ENCODE measurements at regions not wholly inside any gene's neighbourhood (a gene's known extent, or its start where the extent isn't known, plus 50 kb on each side); places are given as distances from the start of the nearest gene placed in this dataset.

DNA sequence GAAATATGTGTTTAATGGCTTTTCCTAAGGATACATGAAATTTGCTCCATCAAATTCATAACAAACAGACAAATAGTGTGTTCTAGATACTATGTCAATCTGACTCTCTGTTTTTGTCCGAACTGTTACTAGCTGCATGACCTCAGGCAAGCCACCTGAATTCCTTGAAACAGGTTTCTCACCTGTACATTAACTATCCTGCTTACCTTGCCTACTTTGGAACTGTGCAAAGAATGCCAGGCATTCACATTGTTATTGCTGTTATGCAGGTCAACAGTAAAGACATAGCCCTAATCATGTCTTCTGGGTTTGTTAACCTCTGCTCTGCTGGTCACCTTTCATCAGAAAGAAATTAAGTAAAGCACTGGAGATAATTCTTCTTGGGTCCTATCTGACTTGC lies 1283.9 kb upstream of the CELF2 start:
- H3K27ac ChIP-seq (ENCODE audit: low read depth, low read length) = no peak overlapping the region
- H3K4me3 ChIP-seq (ENCODE audit: low read depth, low read length) = no peak overlapping the region
- DNase-seq (ENCODE audit: low read depth, low spot score) = no peak
- TF ChIP-seq, protein P1, sequence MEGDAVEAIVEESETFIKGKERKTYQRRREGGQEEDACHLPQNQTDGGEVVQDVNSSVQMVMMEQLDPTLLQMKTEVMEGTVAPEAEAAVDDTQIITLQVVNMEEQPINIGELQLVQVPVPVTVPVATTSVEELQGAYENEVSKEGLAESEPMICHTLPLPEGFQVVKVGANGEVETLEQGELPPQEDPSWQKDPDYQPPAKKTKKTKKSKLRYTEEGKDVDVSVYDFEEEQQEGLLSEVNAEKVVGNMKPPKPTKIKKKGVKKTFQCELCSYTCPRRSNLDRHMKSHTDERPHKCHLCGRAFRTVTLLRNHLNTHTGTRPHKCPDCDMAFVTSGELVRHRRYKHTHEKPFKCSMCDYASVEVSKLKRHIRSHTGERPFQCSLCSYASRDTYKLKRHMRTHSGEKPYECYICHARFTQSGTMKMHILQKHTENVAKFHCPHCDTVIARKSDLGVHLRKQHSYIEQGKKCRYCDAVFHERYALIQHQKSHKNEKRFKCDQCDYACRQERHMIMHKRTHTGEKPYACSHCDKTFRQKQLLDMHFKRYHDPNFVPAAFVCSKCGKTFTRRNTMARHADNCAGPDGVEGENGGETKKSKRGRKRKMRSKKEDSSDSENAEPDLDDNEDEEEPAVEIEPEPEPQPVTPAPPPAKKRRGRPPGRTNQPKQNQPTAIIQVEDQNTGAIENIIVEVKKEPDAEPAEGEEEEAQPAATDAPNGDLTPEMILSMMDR (IDR thresholded peaks at IDR 0.05; ENCODE audit: low read depth, low read length) = no peak
- ChIA-PET CTCF (interaction anchor here (1.3 kb wide), 1 partner anchor 402 kb away, joined by 3 read pairs; no protein-coding TSS in a partner anchor), POLR2A (no interaction called here)
- no peaks in the 10 kb centered on the region for H3K9me3 ChIP-seq (ENCODE audit: control insufficient read depth, insufficient read depth, low read length)
- no peaks in the 10 kb centered on the region for H3K27me3 ChIP-seq (ENCODE audit: control insufficient read depth, insufficient read depth, low read length)

DNA sequence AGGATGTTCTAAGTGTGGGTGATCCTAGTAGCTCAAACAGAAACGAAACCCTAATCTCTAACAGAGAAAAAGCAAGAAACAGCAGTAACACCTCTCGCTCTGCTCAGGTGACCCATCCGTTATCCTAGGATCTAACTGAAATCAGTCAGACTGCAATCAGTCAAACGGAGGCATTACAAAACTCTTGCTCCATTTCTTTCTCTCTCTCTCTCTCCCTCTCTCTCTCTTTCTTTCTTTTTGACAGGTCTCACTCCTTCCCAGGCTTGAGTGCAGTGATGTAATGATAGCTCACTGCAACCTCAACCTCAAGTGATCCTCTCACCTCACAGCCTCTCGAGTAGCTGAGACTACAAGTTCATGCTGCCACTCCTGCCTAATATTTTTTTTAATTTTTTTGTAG lies 1283.5 kb upstream of the CELF2 start:
- TF ChIP-seq, protein P1 (IDR thresholded peaks at IDR 0.05; ENCODE audit: low read depth, low read length) = no peak
- no peaks in the 10 kb centered on the region for H3K9me3 ChIP-seq (ENCODE audit: control insufficient read depth, insufficient read depth, low read length)
- no peaks in the 10 kb centered on the region for H3K27me3 ChIP-seq (ENCODE audit: control insufficient read depth, insufficient read depth, low read length)
- no peak overlapping the region for H3K4me3 ChIP-seq (ENCODE audit: low read depth, low read length)
- POLR2A ChIA-PET = no interaction called here
- no peak overlapping the region for H3K27ac ChIP-seq (ENCODE audit: low read depth, low read length)
- CTCF ChIA-PET = interaction anchor here (1.3 kb wide), 1 partner anchor 403 kb away, joined by 3 read pairs; no protein-coding TSS in a partner anchor
- no peak for DNase-seq (ENCODE audit: low read depth, low spot score)

DNA sequence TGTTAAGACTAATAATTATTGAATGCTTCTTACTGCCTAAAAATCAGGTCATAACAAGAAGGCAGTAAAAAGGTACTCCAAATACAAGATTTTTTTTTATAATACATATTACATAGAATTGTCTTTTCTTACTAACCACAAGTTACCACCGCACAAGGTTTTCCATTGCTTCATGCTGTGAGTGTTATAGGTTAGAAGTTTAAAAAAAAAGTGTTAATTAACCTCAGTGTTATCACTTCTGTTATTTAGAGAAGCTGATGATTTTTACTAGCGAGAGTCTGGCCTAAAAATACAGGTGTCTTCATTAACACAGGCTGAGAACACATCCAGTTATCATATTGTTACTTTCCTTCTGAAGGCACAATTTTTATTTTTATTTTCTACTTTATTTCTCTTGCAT lies 1281.9 kb upstream of the CELF2 start:
- Histone ChIP-seq H3K27ac (ENCODE audit: low read depth, low read length) (no peak overlapping the region), H3K27me3 (ENCODE audit: control insufficient read depth, insufficient read depth, low read length) (no peaks in the 10 kb centered on the region), H3K9me3 (ENCODE audit: control insufficient read depth, insufficient read depth, low read length) (no peaks in the 10 kb centered on the region), H3K4me3 (ENCODE audit: low read depth, low read length) (no peak overlapping the region)
- POLR2A ChIA-PET = no interaction called here
- CTCF ChIA-PET = no interaction called here
- TF ChIP-seq, protein P1 (IDR thresholded peaks at IDR 0.05; ENCODE audit: low read depth, low read length) = no peak
- DNase-seq (ENCODE audit: low read depth, low spot score) = no peak

DNA sequence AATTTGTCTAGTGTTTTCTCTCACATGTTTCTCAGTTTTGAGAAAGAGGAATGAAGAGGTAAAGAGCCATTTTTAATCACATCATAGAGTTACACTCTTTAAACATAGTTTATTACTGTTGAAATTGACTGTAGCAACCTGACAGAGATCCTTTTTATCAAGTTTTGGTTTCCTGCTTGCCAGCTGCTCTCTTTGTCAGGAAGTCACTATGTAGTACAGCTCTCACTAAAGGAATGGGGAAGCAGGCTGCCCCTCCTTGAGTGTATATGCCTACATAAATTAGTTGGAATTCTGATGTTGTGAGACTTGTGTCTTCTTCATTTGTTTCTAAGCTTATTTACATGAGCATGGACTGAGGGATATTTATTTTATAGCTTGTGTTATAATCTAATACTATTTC lies 1274.0 kb upstream of the CELF2 start:
- H3K4me3 ChIP-seq (ENCODE audit: low read depth, low read length) = no peak overlapping the region
- ChIA-PET CTCF (interaction anchor here (1.1 kb wide), 1 partner anchor 24 kb away, joined by 3 read pairs; no protein-coding TSS in a partner anchor), POLR2A (no interaction called here)
- H3K9me3 ChIP-seq (ENCODE audit: control insufficient read depth, insufficient read depth, low read length) = no peaks in the 10 kb centered on the region
- H3K27me3 ChIP-seq (ENCODE audit: control insufficient read depth, insufficient read depth, low read length) = no peaks in the 10 kb centered on the region
- DNase-seq (ENCODE audit: low read depth, low spot score) = no peak
- TF ChIP-seq, protein P1 (IDR thresholded peaks at IDR 0.05; ENCODE audit: low read depth, low read length) = no peak
- no peak overlapping the region for H3K27ac ChIP-seq (ENCODE audit: low read depth, low read length)

DNA sequence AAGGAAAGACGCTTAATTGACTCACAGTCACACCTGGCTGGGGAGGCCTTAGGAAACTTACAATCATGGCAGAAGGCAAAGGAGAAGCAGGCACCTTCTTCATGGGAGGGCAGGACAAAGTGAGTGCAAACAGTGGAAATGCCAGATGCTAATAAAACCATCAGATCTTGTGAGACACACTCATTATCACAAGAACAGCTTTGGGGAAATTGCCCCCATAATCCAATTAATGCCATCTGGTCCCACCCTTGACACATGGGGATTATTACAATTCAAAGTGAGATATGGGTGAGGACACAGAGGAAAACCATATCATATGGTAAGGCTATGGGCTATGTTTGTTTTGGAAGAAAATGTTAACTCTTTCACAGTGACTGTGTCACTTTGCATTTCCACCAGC lies 1272.5 kb upstream of the CELF2 start:
- no peak for DNase-seq (ENCODE audit: low read depth, low spot score)
- H3K4me3 ChIP-seq (ENCODE audit: low read depth, low read length) = no peak overlapping the region
- CTCF ChIA-PET = no interaction called here
- no peaks in the 10 kb centered on the region for H3K9me3 ChIP-seq (ENCODE audit: control insufficient read depth, insufficient read depth, low read length)
- TF ChIP-seq, protein P1 (IDR thresholded peaks at IDR 0.05; ENCODE audit: low read depth, low read length) = no peak
- H3K27ac ChIP-seq (ENCODE audit: low read depth, low read length) = no peak overlapping the region
- POLR2A ChIA-PET = no interaction called here
- no peaks in the 10 kb centered on the region for H3K27me3 ChIP-seq (ENCODE audit: control insufficient read depth, insufficient read depth, low read length)

Measured in AG04450 (cell line).